GM23338 (cell line): ENCODE measurements at regions not wholly inside any gene's neighbourhood (a gene's known extent, or its start where the extent isn't known, plus 50 kb on each side); places are given as distances from the start of the nearest gene placed in this dataset.
A peak's percentile ranks its signal among the peaks of the same experiment; 100 is the strongest.

ENCODE experiments used
- ATAC-seq: fragments of 200-7000 bp; cut with Tn5 transposase; 3 replicates; pipeline ENCODE4 v1.9.1; 2020
- DNase-seq: peaks from one replicate; pipeline ENCODE4 v3.0.0-alpha.2; 2015; ENCODE audit warnings: low spot score
- H2AFZ ChIP-seq: fragments of 200-600 bp; sonication (generic); 2 replicates; pipeline ENCODE4 v1.8.0; 2016; ENCODE audit warnings: antibody characterized with exemption, mild to moderate bottlenecking, moderate library complexity
- H3F3A ChIP-seq: fragments of 200-600 bp; sonication (generic); replicated peaks from 2 replicates; pipeline ENCODE4 v1.8.0; 2017; ENCODE audit warnings: antibody characterized with exemption, mixed run types, low read depth
- H3K27ac ChIP-seq: fragments of 200-600 bp; sonication (generic); 2 replicates; pipeline ENCODE4 v1.6.1; 2016; ENCODE audit warnings: low read depth
- H3K27me3 ChIP-seq: fragments of 200-600 bp; sonication (generic); 2 replicates; pipeline ENCODE4 v1.8.0; 2016; ENCODE audit warnings: mild to moderate bottlenecking, mixed run types, moderate library complexity; ENCODE audit not compliant: insufficient read depth
- H3K36me3 ChIP-seq: fragments of 200-600 bp; sonication (generic); 2 replicates; pipeline ENCODE4 v1.8.0; 2016; ENCODE audit warnings: mild to moderate bottlenecking; ENCODE audit not compliant: insufficient read depth
- H3K4me1 ChIP-seq: fragments of 200-600 bp; sonication (generic); 2 replicates; pipeline ENCODE4 v1.8.0; 2016; ENCODE audit warnings: mild to moderate bottlenecking, moderate library complexity; ENCODE audit not compliant: insufficient read depth
- H3K4me2 ChIP-seq: fragments of 200-600 bp; sonication (generic); 2 replicates; pipeline ENCODE4 v1.7.1; 2017; ENCODE audit warnings: mixed run types
- H3K4me3 ChIP-seq: fragments of 200-600 bp; sonication (generic); 2 replicates; pipeline ENCODE4 v1.6.1; 2016; ENCODE audit warnings: mixed run types
- H3K79me2 ChIP-seq: fragments of 200-600 bp; sonication (generic); replicated peaks from 2 replicates; pipeline ENCODE4 v1.8.0; 2017; ENCODE audit warnings: mild to moderate bottlenecking; ENCODE audit not compliant: insufficient read depth
- H3K9me2 ChIP-seq: fragments of 200-600 bp; sonication (generic); 2 replicates; pipeline ENCODE4 v1.8.0; 2017; ENCODE audit not compliant: insufficient read depth
- H4K20me1 ChIP-seq: fragments of 200-600 bp; sonication (generic); replicated peaks from 2 replicates; pipeline ENCODE4 v1.8.0; 2017; ENCODE audit warnings: mild to moderate bottlenecking; ENCODE audit not compliant: insufficient read depth
- H3K27ac Mint-ChIP-seq: 2 replicates; pipeline ENCODE4 v1.8.0; 2020; ENCODE audit warnings: inconsistent platforms, mild to moderate bottlenecking, moderate library complexity, mixed read lengths
- H3K27me3 Mint-ChIP-seq: 3 replicates; pipeline ENCODE4 v1.8.0; 2022; ENCODE audit warnings: low read depth, mild to moderate bottlenecking, moderate library complexity, mixed read lengths, inconsistent platforms; ENCODE audit not compliant: insufficient read depth, poor library complexity
- H3K36me3 Mint-ChIP-seq: 3 replicates; pipeline ENCODE4 v1.8.0; 2021; ENCODE audit warnings: low read depth, mild to moderate bottlenecking, inconsistent platforms, moderate library complexity, mixed read lengths
- H3K4me1 Mint-ChIP-seq: 3 replicates; pipeline ENCODE4 v1.8.0; 2020; ENCODE audit warnings: mild to moderate bottlenecking, inconsistent platforms, mixed read lengths
- H3K4me3 Mint-ChIP-seq: 3 replicates; pipeline ENCODE4 v1.8.0; 2021; ENCODE audit warnings: moderate library complexity, mild to moderate bottlenecking, inconsistent platforms, mixed read lengths
- H3K9me3 Mint-ChIP-seq: 3 replicates; pipeline ENCODE4 v1.8.0; 2020; ENCODE audit warnings: moderate library complexity, mild to moderate bottlenecking, inconsistent platforms, mixed read lengths
- CTCF ChIP-seq, 2 experiments: fragments of 200-600 bp in 1 of 2; sonication (generic) in 1 of 2; conservative IDR thresholded peaks; 2 replicates each; pipeline versions ENCODE4 v1.5.1 to v1.6.1; 2016 to 2017; ENCODE audit warnings: antibody characterized with exemption in 2 of 2, low read depth in 2 of 2, mild to moderate bottlenecking in 2 of 2, moderate library complexity in 1 of 2
- EZH2 ChIP-seq: fragments of 200-600 bp; sonication (generic); IDR thresholded peaks from one replicate; pipeline ENCODE4 v1.8.0; 2017; ENCODE audit warnings: antibody characterized with exemption, mild to moderate bottlenecking, low read depth; ENCODE audit not compliant: unreplicated experiment
- EZH2phosphoT487 ChIP-seq: fragments of 200-600 bp; sonication (generic); IDR thresholded peaks from one replicate; pipeline ENCODE4 v1.8.1; 2018; ENCODE audit warnings: antibody characterized with exemption; ENCODE audit not compliant: unreplicated experiment
- POLR2AphosphoS5 ChIP-seq: IDR thresholded peaks from 2 replicates; pipeline ENCODE4 v1.6.1; 2016; ENCODE audit warnings: antibody characterized with exemption, low read depth
- STAT1 ChIP-seq: IDR thresholded peaks from one replicate; pipeline ENCODE4 v1.6.1; 2016; ENCODE audit warnings: antibody characterized with exemption; ENCODE audit not compliant: unreplicated experiment
- ZNF114 ChIP-seq: fragments of 250-450 bp; sonication (Bioruptor Pico); IDR thresholded peaks from 2 replicates; pipeline ENCODE4 v1.5.0; 2020; ENCODE audit warnings: mild to moderate bottlenecking, moderate library complexity
- ZNF331 ChIP-seq: fragments of 250-450 bp; sonication (Bioruptor Pico); IDR thresholded peaks from 2 replicates; pipeline ENCODE4 v1.5.0; 2020; ENCODE audit warnings: low read depth, mild to moderate bottlenecking, moderate library complexity
- TF ChIP-seq, protein P1 (sequence below): IDR thresholded peaks from 2 replicates; pipeline ENCODE4 v1.6.1; 2016; ENCODE audit warnings: antibody characterized with exemption

DNA sequence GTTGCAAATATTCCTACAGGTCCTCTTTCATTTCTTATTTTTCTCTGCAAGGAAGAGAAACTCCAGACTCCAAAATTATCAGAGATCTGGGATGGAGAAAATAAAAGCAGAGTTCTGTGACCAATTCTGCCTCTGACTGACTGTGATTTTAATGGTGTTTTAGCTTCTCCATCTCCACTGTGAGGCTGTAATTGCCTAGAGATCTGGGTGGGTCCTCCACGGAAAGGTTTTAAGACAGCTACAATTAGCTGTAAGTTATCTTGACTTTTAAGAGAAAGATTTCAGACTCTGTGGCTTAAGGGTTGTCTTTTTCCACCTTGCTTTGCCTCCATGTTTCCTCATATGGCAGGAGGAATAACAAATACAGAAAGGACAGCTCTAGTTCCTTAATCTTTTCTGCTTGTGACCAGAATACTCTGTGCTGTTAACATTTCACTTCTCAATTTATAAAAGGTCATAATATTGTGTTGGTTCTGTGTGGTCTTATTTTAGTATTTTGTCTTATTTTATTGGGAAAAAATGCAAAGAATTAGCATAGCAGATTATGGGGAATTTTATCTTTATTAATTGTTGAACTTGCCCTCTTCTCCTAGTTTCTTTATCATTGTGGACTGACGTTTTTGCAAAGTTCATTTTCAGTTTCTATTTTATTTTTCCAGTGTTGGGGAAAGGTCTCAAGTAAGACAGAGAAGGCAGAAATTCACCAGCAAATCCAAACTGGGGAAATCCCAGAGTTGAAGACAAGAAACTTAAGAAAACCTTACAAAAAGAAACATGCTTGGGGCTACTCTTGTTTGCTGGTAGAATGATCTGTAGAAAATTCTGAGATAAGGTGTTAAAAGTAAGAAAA is 157.9 kb downstream of the RAP2B start:
- Histone ChIP-seq H3K79me2 (no peaks in the 10 kb centered on the region), H3K9me2 (no peaks in the 10 kb centered on the region), H3K4me1 (no peaks in the 10 kb centered on the region), H3K4me3 (no peak overlapping the region), H3K27me3 (no peaks in the 10 kb centered on the region), H3K27ac (no peak overlapping the region), H3K36me3 (no peaks in the 10 kb centered on the region), H2AFZ (0 out of 2 replicates have a peak overlapping the region, but pooled peaks have one; percentile 3), H4K20me1 (no peaks in the 10 kb centered on the region), H3K4me2 (no peak overlapping the region), H3F3A (no peaks in the 10 kb centered on the region)
- DNase-seq = no peak
- Mint-ChIP-seq H3K27me3 (peaks cover 2% of the 10 kb centered on the region), H3K4me3 (no peak overlapping the region), H3K9me3 (peaks cover 2% of the 10 kb centered on the region; the same call in 2 of the 3 replicates), H3K27ac (no peak overlapping the region), H3K4me1 (no peaks in the 10 kb centered on the region), H3K36me3 (peaks cover under 1% of the 10 kb centered on the region; the same call in 1 of the 3 replicates)
- ATAC-seq = no peak
- TF ChIP-seq STAT1 (no peak), CTCF (conservative IDR thresholded peaks at IDR 0.05; ENCODE audit: low read depth in 2 of 2) (no peak), ZNF114 (CRISPR knock-in tag) (no peak), ZNF331 (CRISPR knock-in tag) (no peak), EZH2phosphoT487 (no peak), POLR2AphosphoS5 (no peak), EZH2 (no peak)
- TF ChIP-seq, protein P1, sequence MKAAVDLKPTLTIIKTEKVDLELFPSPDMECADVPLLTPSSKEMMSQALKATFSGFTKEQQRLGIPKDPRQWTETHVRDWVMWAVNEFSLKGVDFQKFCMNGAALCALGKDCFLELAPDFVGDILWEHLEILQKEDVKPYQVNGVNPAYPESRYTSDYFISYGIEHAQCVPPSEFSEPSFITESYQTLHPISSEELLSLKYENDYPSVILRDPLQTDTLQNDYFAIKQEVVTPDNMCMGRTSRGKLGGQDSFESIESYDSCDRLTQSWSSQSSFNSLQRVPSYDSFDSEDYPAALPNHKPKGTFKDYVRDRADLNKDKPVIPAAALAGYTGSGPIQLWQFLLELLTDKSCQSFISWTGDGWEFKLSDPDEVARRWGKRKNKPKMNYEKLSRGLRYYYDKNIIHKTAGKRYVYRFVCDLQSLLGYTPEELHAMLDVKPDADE = no peak

- H3K9me2 ChIP-seq = no peaks in the 10 kb centered on the region
- TF ChIP-seq CTCF (conservative IDR thresholded peaks at IDR 0.05; ENCODE audit: low read depth in 2 of 2) = no peak
- ATAC-seq (no peak), DNase-seq (no peak)
- no peaks in the 10 kb centered on the region; the same call in 2 of the 3 replicates for H3K9me3 Mint-ChIP-seq
- no peak overlapping the region for H2AFZ ChIP-seq
- no peak overlapping the region for H3K4me2 ChIP-seq
- H3K36me3 Mint-ChIP-seq = no peaks in the 10 kb centered on the region
- peaks cover 2% of the 10 kb centered on the region for H3K27me3 Mint-ChIP-seq
- no peak overlapping the region for H3K27ac ChIP-seq
- H3K4me1 Mint-ChIP-seq = no peaks in the 10 kb centered on the region
- H3K4me1 ChIP-seq = no peaks in the 10 kb centered on the region
- no peaks in the 10 kb centered on the region for H4K20me1 ChIP-seq
- no peaks in the 10 kb centered on the region for H3F3A ChIP-seq
- H3K79me2 ChIP-seq = no peaks in the 10 kb centered on the region
- no peak overlapping the region for H3K4me3 Mint-ChIP-seq
- no peaks in the 10 kb centered on the region for H3K36me3 ChIP-seq
- no peak overlapping the region for H3K4me3 ChIP-seq
- H3K27me3 ChIP-seq = no peaks in the 10 kb centered on the region
- no peak overlapping the region for H3K27ac Mint-ChIP-seq
Measured at GRCh38 chr3:153320585-153321128, 158.6 kb downstream of the RAP2B start.
